Fibroblast of skin of back (primary cell): ENCODE measurements at regions not wholly inside any gene's neighbourhood (a gene's known extent, or its start where the extent isn't known, plus 50 kb on each side); places are given as distances from the start of the nearest gene placed in this dataset.

ENCODE experiments used
- DNase-seq: peaks from one replicate; pipeline ENCODE4 v3.0.0-alpha.2; 2013

DNA sequence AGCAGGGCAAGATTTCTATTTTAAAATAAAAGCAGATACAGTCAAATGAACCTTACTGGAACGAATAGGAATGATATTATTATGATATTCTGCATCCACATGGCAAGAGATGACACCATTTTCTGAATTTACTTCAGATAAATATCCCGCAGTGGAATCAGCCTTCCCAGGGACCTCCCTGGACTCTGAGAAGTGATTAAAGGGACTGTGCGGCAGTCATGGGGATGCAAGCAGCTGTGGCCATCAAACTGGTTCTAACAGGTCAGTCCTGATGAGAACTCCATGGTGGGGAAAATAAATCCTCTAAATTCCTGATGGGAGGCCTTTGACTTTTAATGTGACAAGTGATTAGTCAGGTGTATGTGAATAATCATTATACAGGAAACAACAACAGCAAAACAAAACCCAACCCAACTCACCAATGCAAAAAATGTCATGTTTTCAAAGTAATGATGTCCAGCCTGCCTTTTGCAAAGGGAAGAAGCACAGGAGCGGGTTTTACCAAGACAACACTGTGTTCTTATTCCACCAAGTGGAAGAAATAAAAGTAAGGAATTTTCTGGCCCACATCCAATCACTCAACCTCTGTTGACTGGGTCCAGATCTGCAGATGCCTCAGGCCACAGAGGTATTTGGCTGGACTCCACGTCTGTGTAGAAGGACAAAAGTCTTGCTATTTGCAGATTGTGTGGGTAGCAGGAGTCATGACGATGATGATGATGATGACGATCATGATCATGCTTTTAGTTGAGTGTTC, 61.9 kb upstream of the CITED2 start:
- peak; percentile 43 for DNase-seq

DNA sequence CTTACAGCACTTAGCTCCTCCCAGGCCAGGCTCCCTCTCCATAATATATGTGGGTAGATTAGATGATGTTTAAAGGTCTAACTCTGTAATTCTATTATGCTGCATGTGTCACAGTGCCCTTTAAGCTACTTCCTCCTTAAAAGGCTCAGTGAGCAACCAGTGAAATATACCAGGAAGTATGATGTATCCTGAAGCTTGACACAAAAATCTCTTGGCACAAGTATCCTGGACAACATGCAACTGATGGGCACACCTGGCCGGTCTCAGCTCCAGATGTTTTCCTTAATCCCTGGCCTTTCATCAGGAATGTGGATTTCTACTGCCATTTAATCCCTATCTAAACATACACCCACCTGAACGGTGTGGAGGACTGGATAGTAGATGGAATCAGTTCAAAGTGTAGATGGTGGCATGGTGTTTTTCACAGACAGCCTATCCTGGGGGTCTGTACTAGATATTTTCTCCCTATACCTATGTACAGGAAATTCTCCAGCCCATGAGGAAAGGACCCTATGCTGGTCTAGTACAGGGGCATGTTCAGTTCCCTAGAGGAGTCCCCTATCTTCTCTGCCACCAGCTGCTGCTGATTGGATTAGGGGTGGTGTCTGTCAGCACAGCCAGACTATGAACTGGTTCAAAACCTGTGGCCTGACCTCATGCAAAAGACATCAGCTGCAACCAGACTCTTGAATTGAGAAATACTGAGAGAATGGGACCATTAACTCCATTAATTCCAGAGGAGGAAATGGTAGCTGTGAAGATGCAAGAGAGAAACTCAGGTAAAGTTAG, 59.4 kb upstream of the CITED2 start:
- DNase-seq = peak; percentile 16

DNA sequence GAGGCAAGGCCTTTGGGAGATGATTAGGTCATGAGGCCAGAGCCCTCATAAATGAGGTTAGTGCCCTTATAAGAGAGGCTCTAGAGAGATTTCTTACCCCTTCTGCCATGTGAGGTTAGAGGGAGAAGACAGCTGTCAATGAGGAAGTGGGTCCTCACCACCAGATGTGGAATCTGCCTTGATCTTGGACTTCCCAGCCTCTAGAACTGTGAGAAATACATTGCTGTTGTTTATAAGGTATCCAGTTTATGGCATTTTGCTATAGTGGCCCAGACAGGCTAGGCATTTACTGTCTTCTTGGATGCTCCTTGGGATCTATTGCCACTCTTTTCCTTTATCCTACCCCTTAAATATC, 57.1 kb upstream of the CITED2 start:
- DNase-seq = no peak

DNA sequence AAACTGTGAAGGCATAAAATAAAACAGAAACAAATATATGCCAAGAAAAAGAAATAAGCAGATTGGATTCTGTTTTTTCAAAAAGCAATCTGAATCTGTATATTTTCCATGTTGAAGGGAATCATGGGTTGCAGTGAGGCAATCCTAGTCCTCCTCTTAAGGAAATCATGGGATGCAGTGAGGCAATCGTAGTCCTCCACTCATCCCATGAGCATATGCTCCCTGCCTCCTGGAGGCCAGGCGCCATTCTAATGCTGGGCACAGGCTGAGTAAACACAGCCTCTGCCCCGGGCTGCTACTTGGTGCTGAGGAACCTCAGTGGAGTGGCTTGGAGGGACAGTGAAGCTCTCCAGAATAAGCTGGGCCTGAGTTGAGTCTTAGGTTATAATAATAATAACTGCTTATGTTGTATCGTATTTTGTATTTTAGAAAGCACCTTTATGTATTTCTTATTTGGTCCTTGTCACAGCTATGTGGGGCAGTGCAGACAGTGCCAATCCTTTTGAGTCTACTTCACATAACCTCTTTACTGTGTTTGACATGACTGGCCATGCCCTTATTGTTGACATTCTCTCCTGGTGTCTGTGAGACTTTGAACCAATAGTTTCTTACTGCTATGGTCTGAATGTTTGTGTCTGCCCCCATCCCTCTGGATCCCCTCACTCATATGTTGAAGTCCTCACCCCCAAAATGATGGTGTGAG, 56.6 kb upstream of the CITED2 start:
- DNase-seq = no peak

DNA sequence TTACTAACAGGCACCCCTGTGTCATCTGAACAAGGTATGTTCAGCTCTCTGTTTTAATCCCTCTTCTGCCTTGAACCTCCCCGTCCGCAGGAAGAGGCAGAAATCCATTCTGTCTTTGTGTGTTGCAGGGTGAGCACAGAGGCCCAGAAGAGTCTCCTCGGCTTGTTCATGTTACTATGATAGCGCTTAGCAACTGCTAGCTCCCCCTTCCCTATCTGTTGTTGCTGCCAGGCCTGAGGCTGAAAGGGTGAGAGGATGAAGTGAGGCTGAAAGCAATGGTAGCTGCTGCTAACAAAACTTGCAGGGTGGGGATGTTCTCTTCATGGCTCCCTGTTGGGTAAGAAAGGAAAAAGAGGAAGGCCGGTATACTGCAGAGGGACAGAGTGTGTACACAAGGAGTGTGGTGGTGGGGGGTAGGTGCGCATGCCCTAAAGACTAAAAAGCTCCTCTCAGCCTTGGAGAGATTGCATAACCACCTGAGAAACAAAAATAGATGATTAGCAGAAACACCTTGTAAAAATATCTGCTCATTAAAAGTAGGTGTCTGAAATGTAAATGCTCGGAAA, 55.2 kb upstream of the CITED2 start:
- DNase-seq = no peak

DNA sequence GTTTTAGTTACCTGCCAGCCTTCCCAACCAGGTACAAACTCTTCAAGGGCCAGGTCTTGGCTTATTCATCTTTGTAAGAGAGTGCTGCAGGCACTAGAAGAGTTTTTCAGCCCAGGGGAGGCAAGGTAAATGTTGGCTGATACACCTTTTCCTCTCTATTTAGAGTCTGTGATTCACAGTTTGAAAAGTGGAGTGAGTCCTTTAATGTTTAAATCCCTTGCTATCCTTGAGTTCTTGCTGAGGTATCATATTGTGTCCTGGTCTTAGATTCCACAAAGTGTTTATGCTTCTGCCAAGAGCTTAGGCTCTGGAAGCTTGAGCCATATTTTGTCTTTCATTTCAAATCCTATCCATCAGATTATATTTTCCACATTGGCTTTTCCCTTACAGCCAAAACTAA, 52.8 kb upstream of the CITED2 start:
- DNase-seq = no peak

DNA sequence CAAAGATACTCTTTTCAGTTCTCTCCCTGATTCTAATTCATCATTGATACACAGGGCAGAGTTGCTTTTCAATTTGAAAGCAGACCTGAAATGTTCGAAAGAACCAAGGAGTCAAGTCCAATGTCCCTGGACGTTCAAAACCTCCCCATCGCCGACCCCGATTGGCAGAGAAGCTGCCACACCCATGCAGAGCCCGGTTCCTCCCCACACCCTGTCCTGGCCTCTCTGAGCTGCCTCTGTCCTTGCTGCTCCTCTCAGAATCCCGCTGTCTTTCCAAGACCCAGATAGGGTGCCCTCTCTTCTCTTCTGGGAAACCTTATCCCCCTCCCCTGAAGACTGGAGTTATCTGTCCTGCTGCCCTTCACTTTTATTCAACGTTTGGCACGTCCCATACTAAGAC, 52.3 kb upstream of the CITED2 start:
- no peak for DNase-seq

DNA sequence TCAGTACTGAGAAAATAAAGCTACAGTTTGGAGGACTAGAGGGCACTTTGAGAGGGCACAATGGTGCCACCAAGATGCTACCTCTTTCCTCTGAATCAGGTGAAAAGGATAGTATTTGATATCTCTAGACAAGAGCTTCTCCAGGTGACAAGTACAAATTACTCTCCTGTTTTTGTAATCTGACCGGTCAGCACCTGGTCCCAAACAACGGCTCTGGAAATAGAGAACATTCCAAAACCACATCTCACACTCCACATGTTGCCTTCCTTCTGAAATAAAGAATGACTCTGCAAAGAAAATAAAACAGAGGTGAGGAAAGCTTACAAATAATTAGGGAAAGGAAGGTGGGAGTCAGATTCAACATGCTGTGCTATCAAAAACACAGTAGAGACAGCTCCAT, 51.3 kb upstream of the CITED2 start:
- DNase-seq = no peak

DNA sequence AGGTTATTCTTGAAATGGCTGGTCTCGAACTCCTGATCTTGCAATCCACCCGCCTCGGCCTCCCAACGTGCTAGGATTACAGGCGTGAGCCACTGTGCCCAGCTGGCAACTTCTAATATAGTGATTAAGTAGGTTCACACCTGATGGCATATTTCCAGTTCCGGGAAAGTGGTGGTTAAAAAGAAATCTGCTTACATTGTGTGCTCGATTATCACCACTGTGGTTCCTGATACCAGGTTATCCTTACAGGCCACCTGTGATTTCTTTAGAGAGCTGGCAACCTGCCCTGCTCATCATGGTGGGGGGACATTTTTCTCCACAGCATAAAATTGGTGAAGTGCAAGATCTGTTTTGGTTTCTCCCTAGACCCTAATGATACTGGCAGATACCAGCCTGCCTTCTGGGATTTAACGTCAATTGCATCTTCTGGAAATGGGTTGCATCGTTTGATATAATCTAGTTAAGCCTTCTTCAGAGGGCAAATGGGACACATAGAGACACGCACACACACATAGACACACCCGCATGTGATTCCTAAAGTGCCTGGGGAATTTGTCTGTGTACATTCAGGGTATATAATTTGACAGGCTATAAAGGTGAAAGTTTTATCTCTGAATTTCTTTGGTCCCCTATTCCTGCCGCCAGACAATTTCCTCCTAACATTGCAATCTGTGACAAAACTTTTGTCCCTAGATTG, 49.7 kb upstream of the CITED2 start:
- no peak for DNase-seq
